HCT116 (cell line): ENCODE measurements at regions not wholly inside any gene's neighbourhood (a gene's known extent, or its start where the extent isn't known, plus 50 kb on each side); places are given as distances from the start of the nearest gene placed in this dataset.

Experiments used
- ATAC-seq: fragments of 200-7000 bp; cut with Tn5 transposase; 2 replicates; pipeline ENCODE4 v1.9.1; 2020; ENCODE audit warnings: mild to moderate bottlenecking, moderate library complexity
- BruUV-seq: library from RNA; stranded (reverse); fragments of 400-500 nt; replicated peaks from 2 replicates; lab custom pipeline; 2021; lab: Mats Ljungman, UMichigan
- CTCF ChIA-PET: fragments of 300-600 bp; sonication (Branson Sonifier 250); formaldehyde crosslinking; loops from one replicate; lab custom pipeline; 2021; ENCODE audit warnings: antibody characterized with exemption; lab: Charles Lee
- POLR2A ChIA-PET: fragments of 300-600, 350-600 bp; sonication (Branson Sonifier 250); formaldehyde crosslinking; loops from one replicate; lab custom pipeline; 2021; ENCODE audit warnings: antibody characterized with exemption; lab: Charles Lee
- RAD21 ChIA-PET, 2 experiments: fragments of 300-600 bp; sonication (Branson Sonifier 250); formaldehyde crosslinking; loops; one replicate each; lab custom pipeline; 2023; ENCODE audit warnings: low total read pairs in 2 of 2; ENCODE audit not compliant: uncharacterized antibody in 2 of 2, unreplicated experiment in 2 of 2, low non-redundant PET in 1 of 2; lab: Charles Lee
- DNase-seq: peaks from one replicate; pipeline ENCODE4 v3.0.0-alpha.2; 2010; ENCODE audit warnings: low read depth, low spot score
- H2AFZ ChIP-seq: fragments of 200-600 bp; shearing (Covaris generic), sonication (generic); 2 replicates; pipeline ENCODE4 v1.6.1; 2017; ENCODE audit warnings: low read depth, mixed run types, mixed read lengths, antibody characterized with exemption, low read length; ENCODE audit not compliant: poor library complexity, severe bottlenecking
- H3K27ac ChIP-seq: 2 replicates; pipeline ENCODE4 v1.5.1; 2012; ENCODE audit warnings: low read depth, low read length
- H3K27me3 ChIP-seq: fragments of 200-600 bp; sonication (generic); 2 replicates; pipeline ENCODE4 v1.6.1; 2016; ENCODE audit warnings: mixed run types, low read length, mixed read lengths; ENCODE audit not compliant: insufficient read depth
- H3K36me3 ChIP-seq, 2 experiments: fragments of 200-500 bp in 1 of 2; fragments of 200-600 bp in 1 of 2; sonication (Bioruptor generic) in 1 of 2; sonication (generic) in 1 of 2; 2 replicates each; pipeline versions ENCODE4 v1.5.1 to v1.6.1; 2014 to 2016; ENCODE audit warnings: low read length in 2 of 2, inconsistent platforms in 1 of 2, mixed read lengths in 1 of 2, mixed run types in 1 of 2; ENCODE audit not compliant: insufficient read depth in 2 of 2, control insufficient read depth in 1 of 2
- H3K4me1 ChIP-seq, 2 experiments: fragments of 200-600 bp in 1 of 2; sonication (generic) in 1 of 2; 2 replicates each; pipeline versions ENCODE4 v1.5.1 to v1.6.1; 2012 to 2017; ENCODE audit warnings: low read length in 2 of 2, inconsistent platforms in 1 of 2, mild to moderate bottlenecking in 1 of 2, mixed read lengths in 1 of 2, mixed run types in 1 of 2, moderate library complexity in 1 of 2; ENCODE audit not compliant: insufficient read depth in 2 of 2, control insufficient read depth in 1 of 2
- H3K4me2 ChIP-seq: fragments of 200-600 bp; sonication (generic); 2 replicates; pipeline ENCODE4 v1.6.1; 2017; ENCODE audit warnings: mixed run types, low read length, mixed read lengths
- H3K4me3 ChIP-seq, 2 experiments: fragments of 200-600 bp in 1 of 2; sonication (generic) in 1 of 2; replicated peaks in 1 of 2; 2 replicates each; pipeline ENCODE4 v1.5.1; 2011 to 2016; ENCODE audit warnings: low read length in 2 of 2, control low read depth in 1 of 2, low read depth in 1 of 2, mild to moderate bottlenecking in 1 of 2, mixed read lengths in 1 of 2, mixed run types in 1 of 2
- H3K79me2 ChIP-seq: fragments of 200-600 bp; sonication (generic); 2 replicates; pipeline ENCODE4 v1.6.1; 2017; ENCODE audit warnings: mild to moderate bottlenecking, mixed run types, low read length, moderate library complexity, mixed read lengths; ENCODE audit not compliant: insufficient read depth
- H3K9ac ChIP-seq: fragments of 200-600 bp; sonication (generic); 2 replicates; pipeline ENCODE4 v1.6.1; 2016; ENCODE audit warnings: low read length, mixed read lengths
- H3K9me2 ChIP-seq: fragments of 200-600 bp; sonication (generic), shearing (Covaris generic); 2 replicates; pipeline ENCODE4 v1.6.1; 2017; ENCODE audit warnings: mixed run types, mild to moderate bottlenecking, moderate library complexity; ENCODE audit not compliant: insufficient read depth
- H3K9me3 ChIP-seq, 2 experiments: fragments of 200-500 bp in 1 of 2; fragments of 200-600 bp in 1 of 2; sonication (Bioruptor generic) in 1 of 2; sonication (generic) in 1 of 2; 2 replicates each; pipeline ENCODE4 v1.6.1; 2014 to 2017; ENCODE audit warnings: low read length in 2 of 2, mixed read lengths in 2 of 2, inconsistent platforms in 1 of 2, low read depth in 1 of 2, mild to moderate bottlenecking in 1 of 2, mixed run types in 1 of 2, moderate library complexity in 1 of 2; ENCODE audit not compliant: control insufficient read depth in 1 of 2, insufficient read depth in 1 of 2
- H4K20me1 ChIP-seq: fragments of 200-600 bp; sonication (generic), shearing (Covaris generic); 2 replicates; pipeline ENCODE4 v1.6.1; 2017; ENCODE audit warnings: mixed run types, mild to moderate bottlenecking, moderate library complexity; ENCODE audit not compliant: insufficient read depth
- CEBPB ChIP-seq: IDR thresholded peaks from 2 replicates; pipeline ENCODE4 v1.6.1; 2012; ENCODE audit warnings: low read depth
- EGR1 ChIP-seq: IDR thresholded peaks from 2 replicates; pipeline ENCODE4 v1.6.1; 2012; ENCODE audit warnings: low read depth
- ELF1 ChIP-seq: IDR thresholded peaks from 2 replicates; pipeline ENCODE4 v1.6.1; 2012; ENCODE audit warnings: low read depth, borderline replicate concordance
- EZH2 ChIP-seq: fragments of 200-600 bp; sonication (generic); IDR thresholded peaks from 2 replicates; pipeline ENCODE4 v1.6.1; 2017; ENCODE audit warnings: antibody characterized with exemption, mixed run types
- EZH2phosphoT487 ChIP-seq: fragments of 200-600 bp; IDR thresholded peaks from 2 replicates; pipeline ENCODE4 v1.6.1; 2018; ENCODE audit warnings: antibody characterized with exemption, borderline replicate concordance
- FOSL1 ChIP-seq: IDR thresholded peaks from 2 replicates; pipeline ENCODE4 v1.6.1; 2012; ENCODE audit warnings: low read depth
- POLR2A ChIP-seq: IDR thresholded peaks from 2 replicates; pipeline ENCODE4 v1.7.0; 2011; ENCODE audit warnings: borderline replicate concordance; ENCODE audit not compliant: insufficient read depth, insufficient read length; ENCODE audit errors: extremely low read depth
- POLR2AphosphoS5 ChIP-seq: IDR thresholded peaks from 2 replicates; pipeline ENCODE4 v1.6.1; 2011; ENCODE audit warnings: mild to moderate bottlenecking, low read depth, low read length, moderate library complexity
- SIN3A ChIP-seq: IDR thresholded peaks from 2 replicates; pipeline ENCODE4 v1.6.1; 2012; ENCODE audit warnings: low read depth
- SP1 ChIP-seq: IDR thresholded peaks from 2 replicates; pipeline ENCODE4 v1.6.1; 2012; ENCODE audit warnings: low read depth
- SRF ChIP-seq: IDR thresholded peaks from 2 replicates; pipeline ENCODE4 v1.6.1; 2012; ENCODE audit warnings: low read depth
- TCF7L2 ChIP-seq: IDR thresholded peaks from 2 replicates; pipeline ENCODE4 v1.7.0; 2011; ENCODE audit warnings: borderline replicate concordance, inconsistent platforms; ENCODE audit not compliant: insufficient read depth, insufficient read length; ENCODE audit errors: extremely low read depth
- ZFX ChIP-seq: fragments of 450-650 bp; IDR thresholded peaks from 2 replicates; pipeline ENCODE4 v1.6.1; 2017
- ZNF274 ChIP-seq: fragments of 200-500 bp; sonication (Bioruptor generic); IDR thresholded peaks from 2 replicates; pipeline ENCODE4 v1.6.1; 2014; ENCODE audit warnings: mild to moderate bottlenecking, low read depth, low read length, inconsistent platforms
- intact Hi-C: fragments of 100-400 bp; cut with micrococcal nuclease; formaldehyde crosslinking; loops from 2 replicates; pipeline ENCODE4 v1.10.0; 2022
- TF ChIP-seq, protein P1 (sequence below), 3 experiments: fragments of 200-600 bp in 1 of 3; sonication (generic) in 1 of 3; IDR thresholded peaks in 2 of 3; conservative IDR thresholded peaks in 1 of 3; 2 replicates each; pipeline ENCODE4 v1.5.1; 2012 to 2017; ENCODE audit warnings: low read depth in 2 of 3, low read length in 2 of 3, antibody characterized with exemption in 1 of 3, borderline replicate concordance in 1 of 3, control low read depth in 1 of 3, mild to moderate bottlenecking in 1 of 3, mixed read lengths in 1 of 3, mixed run types in 1 of 3, moderate library complexity in 1 of 3; ENCODE audit not compliant: insufficient read depth in 1 of 3
- TF ChIP-seq, protein P2 (sequence below): IDR thresholded peaks from 2 replicates; pipeline ENCODE4 v1.6.1; 2012
- TF ChIP-seq, protein P3 (sequence below): IDR thresholded peaks from 2 replicates; pipeline ENCODE4 v1.6.1; 2012

DNA sequence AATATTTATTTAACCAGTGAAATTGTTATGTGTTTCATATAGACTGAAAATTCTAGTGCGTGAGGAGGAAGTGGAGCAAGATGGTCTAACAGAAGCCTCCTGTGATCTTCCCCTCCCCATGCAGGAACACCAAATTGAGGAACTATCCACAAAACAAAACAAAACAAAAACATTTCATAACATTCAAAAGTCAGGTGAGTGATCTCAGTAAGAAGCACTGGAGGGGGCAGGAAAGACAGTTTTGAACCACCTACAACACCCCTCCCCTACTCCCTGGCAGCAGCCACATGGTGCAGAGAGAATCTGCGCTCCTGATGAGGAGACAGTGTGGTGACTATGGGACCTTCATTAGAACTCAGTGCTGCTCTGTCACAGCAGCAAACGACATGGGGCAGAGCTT, 221.9 kb upstream of the SEMA3C start:
- H3K27me3 ChIP-seq: no peaks in the 10 kb centered on the region
- no peaks in the 10 kb centered on the region for H3K79me2 ChIP-seq
- DNase-seq: no peak
- H3K4me1 ChIP-seq: no peaks in the 10 kb centered on the region
- no peaks in the 10 kb centered on the region for H3K9me2 ChIP-seq
- intact Hi-C loops: no loop called here
- POLR2A ChIA-PET: no interaction called here
- no peak overlapping the region for H3K4me2 ChIP-seq
- ATAC-seq: no peak
- no peak for TF ChIP-seq EGR1
- TF ChIP-seq ELF1: no peak
- TF ChIP-seq TCF7L2: no peak
- TF ChIP-seq EZH2: no peak
- no peak for TF ChIP-seq ZFX
- TF ChIP-seq, protein P1, sequence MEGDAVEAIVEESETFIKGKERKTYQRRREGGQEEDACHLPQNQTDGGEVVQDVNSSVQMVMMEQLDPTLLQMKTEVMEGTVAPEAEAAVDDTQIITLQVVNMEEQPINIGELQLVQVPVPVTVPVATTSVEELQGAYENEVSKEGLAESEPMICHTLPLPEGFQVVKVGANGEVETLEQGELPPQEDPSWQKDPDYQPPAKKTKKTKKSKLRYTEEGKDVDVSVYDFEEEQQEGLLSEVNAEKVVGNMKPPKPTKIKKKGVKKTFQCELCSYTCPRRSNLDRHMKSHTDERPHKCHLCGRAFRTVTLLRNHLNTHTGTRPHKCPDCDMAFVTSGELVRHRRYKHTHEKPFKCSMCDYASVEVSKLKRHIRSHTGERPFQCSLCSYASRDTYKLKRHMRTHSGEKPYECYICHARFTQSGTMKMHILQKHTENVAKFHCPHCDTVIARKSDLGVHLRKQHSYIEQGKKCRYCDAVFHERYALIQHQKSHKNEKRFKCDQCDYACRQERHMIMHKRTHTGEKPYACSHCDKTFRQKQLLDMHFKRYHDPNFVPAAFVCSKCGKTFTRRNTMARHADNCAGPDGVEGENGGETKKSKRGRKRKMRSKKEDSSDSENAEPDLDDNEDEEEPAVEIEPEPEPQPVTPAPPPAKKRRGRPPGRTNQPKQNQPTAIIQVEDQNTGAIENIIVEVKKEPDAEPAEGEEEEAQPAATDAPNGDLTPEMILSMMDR (IDR thresholded peaks at IDR 0.05 in 2 of 3, conservative IDR thresholded peaks at IDR 0.05 in 1 of 3; ENCODE audit: borderline replicate concordance in 1 of 3, insufficient read depth in 1 of 3, low read depth in 2 of 3, low read length in 2 of 3): no peak
- TF ChIP-seq ZNF274: no peak
- no peak for TF ChIP-seq SIN3A
- no peak for TF ChIP-seq SRF
- TF ChIP-seq EZH2phosphoT487: no peak
- TF ChIP-seq CEBPB: no peak
- TF ChIP-seq SP1: no peak
- no peak for TF ChIP-seq POLR2A
- TF ChIP-seq FOSL1: no peak
- TF ChIP-seq, protein P2, sequence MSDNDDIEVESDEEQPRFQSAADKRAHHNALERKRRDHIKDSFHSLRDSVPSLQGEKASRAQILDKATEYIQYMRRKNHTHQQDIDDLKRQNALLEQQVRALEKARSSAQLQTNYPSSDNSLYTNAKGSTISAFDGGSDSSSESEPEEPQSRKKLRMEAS: no peak
- no peak for TF ChIP-seq POLR2AphosphoS5
- TF ChIP-seq, protein P3, sequence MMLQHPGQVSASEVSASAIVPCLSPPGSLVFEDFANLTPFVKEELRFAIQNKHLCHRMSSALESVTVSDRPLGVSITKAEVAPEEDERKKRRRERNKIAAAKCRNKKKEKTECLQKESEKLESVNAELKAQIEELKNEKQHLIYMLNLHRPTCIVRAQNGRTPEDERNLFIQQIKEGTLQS: no peak
- H3K36me3 ChIP-seq: no peaks in the 10 kb centered on the region
- no peak overlapping the region for H3K9ac ChIP-seq
- no peak overlapping the region for H3K4me3 ChIP-seq
- CTCF ChIA-PET: no interaction called here
- H2AFZ ChIP-seq: no peak overlapping the region
- no TSS peak for BruUV-seq
- no peaks in the 10 kb centered on the region for H4K20me1 ChIP-seq
- RAD21 ChIA-PET: no interaction called here
- no peak overlapping the region for H3K27ac ChIP-seq
- no peaks in the 10 kb centered on the region for H3K9me3 ChIP-seq
